HG03439 (cell line): ENCODE measurements at regions not wholly inside any gene's neighbourhood (a gene's known extent, or its start where the extent isn't known, plus 50 kb on each side); places are given as distances from the start of the nearest gene placed in this dataset.

Source experiments
- ATAC-seq: cut with Tn5 transposase; IDR thresholded peaks from one replicate; pipeline ENCODE4 v1.9.1; 2021; ENCODE audit warnings: mild to moderate bottlenecking, moderate library complexity; ENCODE audit not compliant: unreplicated experiment

- peak; percentile 78 for ATAC-seq
Measured at GRCh38 chr12:87280356-87280755, 748.8 kb downstream of the C12orf50 start.

- no peak for ATAC-seq
Measured at GRCh38 chr12:87274594-87275245, 754.5 kb downstream of the C12orf50 start.

GRCh38 chr12:87272851-87273250, 756.4 kb downstream of the C12orf50 start:
- no peak for ATAC-seq

- ATAC-seq, result no peak
Measured at GRCh38 chr12:87270919-87271318, 758.3 kb downstream of the C12orf50 start.

- no peak for ATAC-seq
Measured at GRCh38 chr12:87266305-87266704, 762.9 kb downstream of the C12orf50 start.

- ATAC-seq, result no peak
Measured at GRCh38 chr12:87259391-87259790, 769.8 kb downstream of the C12orf50 start.

- no peak for ATAC-seq
Measured at GRCh38 chr12:87254381-87255030, 774.7 kb downstream of the C12orf50 start.

- no peak for ATAC-seq
Measured at GRCh38 chr12:87253157-87253556, 776.0 kb downstream of the C12orf50 start.

- ATAC-seq, result no peak
Measured at GRCh38 chr12:87246726-87247125, 782.5 kb downstream of the C12orf50 start.

GRCh38 chr12:87238466-87238865, 790.7 kb downstream of the C12orf50 start:
- no peak for ATAC-seq

GRCh38 chr12:87234898-87235297, 794.3 kb downstream of the C12orf50 start:
- no peak for ATAC-seq

GRCh38 chr12:87233671-87234070, 795.5 kb downstream of the C12orf50 start:
- ATAC-seq, result no peak

GRCh38 chr12:87231818-87232217, 797.4 kb downstream of the C12orf50 start:
- ATAC-seq, result no peak

GRCh38 chr12:87230441-87230840, 798.8 kb downstream of the C12orf50 start:
- ATAC-seq, result no peak

GRCh38 chr12:87227162-87227561, 802.0 kb downstream of the C12orf50 start:
- no peak for ATAC-seq

- no peak for ATAC-seq
Measured at GRCh38 chr12:87217491-87217890, 811.7 kb downstream of the C12orf50 start.

- ATAC-seq, result no peak
Measured at GRCh38 chr12:87216436-87216835, 812.8 kb downstream of the C12orf50 start.

GRCh38 chr12:87202189-87202588, 827.0 kb downstream of the C12orf50 start:
- no peak for ATAC-seq

GRCh38 chr12:87201598-87201997, 827.6 kb downstream of the C12orf50 start:
- ATAC-seq, result no peak

- ATAC-seq, result no peak
Measured at GRCh38 chr12:87200289-87200979, 828.8 kb downstream of the C12orf50 start.

- ATAC-seq, result no peak
Measured at GRCh38 chr12:87198181-87198580, 831.0 kb downstream of the C12orf50 start.

GRCh38 chr12:87196321-87196720, 832.9 kb downstream of the C12orf50 start:
- ATAC-seq, result no peak
